ENCODE measurements at regions not wholly inside any gene's neighbourhood (a gene's known extent, or its start where the extent isn't known, plus 50 kb on each side); places are given as distances from the start of the nearest gene placed in this dataset.
"Not testable (repeated sequence)": the region's sequence is repeated elsewhere in the genome, so short reads cannot be mapped to it uniquely, and the experiment has no call there.

DNA sequence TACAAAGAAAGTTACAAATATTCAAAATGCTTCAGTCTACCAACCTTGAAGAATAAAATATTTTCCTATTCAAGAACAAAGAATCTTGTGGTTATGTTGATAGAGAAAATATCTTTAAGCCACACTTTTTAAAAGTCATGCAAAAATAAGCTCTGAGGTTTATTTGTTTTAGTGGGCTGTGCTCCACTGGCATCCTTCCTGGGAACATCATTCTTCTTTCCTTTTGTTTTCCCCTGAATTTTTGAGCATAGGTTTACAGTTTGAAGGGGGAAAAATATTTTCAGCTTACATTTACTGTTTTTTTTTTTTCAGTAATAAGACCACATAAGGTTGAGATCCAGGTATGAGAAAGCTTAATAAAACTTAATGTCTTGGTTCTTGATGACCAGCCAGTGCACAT, 72.0 kb upstream of the BACH2 start:
- Mint-ChIP-seq H3K9me3 (no peaks in the 10 kb centered on the region), H3K4me1 (peaks cover 0 to 16% (median 11%) of the 10 kb centered on the region in 4 donors), H3K27me3 (peaks cover 53% of the 10 kb centered on the region), H3K4me3 (no peak overlapping the region), H3K27ac (no peak overlapping the region), H3K36me3 (no peaks in the 10 kb centered on the region)
- Histone ChIP-seq H3K4me3 (ENCODE audit: low read depth, low read length) (no peak overlapping the region), H3K9me3 (ENCODE audit: control insufficient read depth in 2 of 2, low read length in 2 of 2) (no peaks in the 10 kb centered on the region), H3K27me3 (ENCODE audit: control insufficient read depth, insufficient read depth, low read length) (peaks cover 8% of the 10 kb centered on the region), H3K4me1 (ENCODE audit: control insufficient read depth, insufficient read depth, low read length, poor library complexity, severe bottlenecking) (no peaks in the 10 kb centered on the region), H3K27ac (ENCODE audit: insufficient read depth, low read length, poor library complexity, severe bottlenecking) (no peak overlapping the region), H3K36me3 (ENCODE audit: control insufficient read depth, insufficient read depth, low read length) (no peaks in the 10 kb centered on the region)
- ATAC-seq (ENCODE audit: low read depth in 2 of 2): no peak
- DNase-seq: no peak

DNA sequence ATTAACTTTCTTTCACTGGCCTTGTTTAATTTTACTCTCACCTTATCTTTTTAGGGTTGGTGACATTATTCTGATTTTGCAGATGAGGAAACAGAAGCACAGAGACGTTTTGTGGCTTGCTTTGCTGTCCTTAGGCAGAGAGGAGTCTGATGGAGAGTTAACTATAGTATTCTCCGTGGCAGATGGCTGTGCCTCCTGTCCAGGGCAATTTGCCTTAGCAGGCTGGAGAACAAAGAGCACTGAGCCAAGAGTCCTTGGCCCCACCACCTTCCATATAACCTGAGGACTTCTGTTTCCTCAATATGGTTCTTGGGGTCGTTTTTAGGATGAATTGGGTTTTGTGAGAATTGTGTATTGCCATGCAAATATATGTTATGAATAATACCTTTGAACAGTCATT, 71.4 kb upstream of the BACH2 start:
- Mint-ChIP-seq H3K36me3 (no peaks in the 10 kb centered on the region), H3K4me1 (peaks cover 0 to 16% (median 11%) of the 10 kb centered on the region in 4 donors), H3K27me3 (peaks cover 52% of the 10 kb centered on the region), H3K27ac (no peak overlapping the region), H3K9me3 (no peaks in the 10 kb centered on the region), H3K4me3 (no peak overlapping the region)
- peaks cover 8% of the 10 kb centered on the region for H3K27me3 ChIP-seq (ENCODE audit: control insufficient read depth, insufficient read depth, low read length)
- H3K9me3 ChIP-seq (ENCODE audit: control insufficient read depth in 2 of 2, low read length in 2 of 2): no peaks in the 10 kb centered on the region
- no peaks in the 10 kb centered on the region for H3K36me3 ChIP-seq (ENCODE audit: control insufficient read depth, insufficient read depth, low read length)
- no peak for ATAC-seq (ENCODE audit: low read depth in 2 of 2)
- H3K4me1 ChIP-seq (ENCODE audit: control insufficient read depth, insufficient read depth, low read length, poor library complexity, severe bottlenecking): no peaks in the 10 kb centered on the region
- H3K27ac ChIP-seq (ENCODE audit: insufficient read depth, low read length, poor library complexity, severe bottlenecking): no peak overlapping the region
- DNase-seq: no peak
- H3K4me3 ChIP-seq (ENCODE audit: low read depth, low read length): no peak overlapping the region

DNA sequence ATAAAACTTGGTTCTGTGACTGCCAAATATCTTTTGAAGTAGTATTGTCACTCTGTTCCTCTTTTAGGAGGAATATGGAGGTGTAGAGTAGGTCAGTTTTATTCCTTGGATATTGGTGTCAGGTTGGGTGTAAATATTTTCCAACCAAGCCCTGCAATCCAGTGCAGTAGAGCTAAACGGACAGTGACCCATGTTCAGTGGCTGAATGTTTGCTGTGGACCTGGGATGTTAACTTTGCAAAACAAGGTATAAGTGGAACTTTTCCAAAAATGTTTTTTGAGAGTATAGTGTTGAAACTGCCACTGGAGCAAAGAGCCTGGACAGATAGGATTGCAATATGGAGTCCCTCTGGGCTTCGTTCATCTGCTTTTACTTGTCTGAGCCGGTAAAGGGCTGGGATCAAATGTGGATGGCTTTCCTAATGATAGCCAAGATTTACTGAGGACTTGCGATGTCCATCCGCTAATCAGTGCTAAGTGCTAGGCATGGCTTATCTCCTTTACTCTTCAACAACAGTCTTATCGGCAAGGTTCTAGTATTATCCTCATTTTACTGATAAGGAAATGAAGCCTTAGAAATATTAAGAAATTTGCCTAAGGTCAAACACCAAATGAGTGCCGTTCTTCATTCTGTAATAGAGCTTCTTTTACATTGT, 69.0 kb upstream of the BACH2 start:
- peaks cover 30% of the 10 kb centered on the region for H3K27me3 Mint-ChIP-seq
- Histone ChIP-seq H3K27ac (ENCODE audit: insufficient read depth, low read length, poor library complexity, severe bottlenecking) (no peak overlapping the region), H3K9me3 (ENCODE audit: control insufficient read depth in 2 of 2, low read length in 2 of 2) (no peaks in the 10 kb centered on the region), H3K27me3 (ENCODE audit: control insufficient read depth, insufficient read depth, low read length) (peaks cover 5% of the 10 kb centered on the region), H3K36me3 (ENCODE audit: control insufficient read depth, insufficient read depth, low read length) (no peaks in the 10 kb centered on the region), H3K4me3 (ENCODE audit: low read depth, low read length) (no peak overlapping the region), H3K4me1 (ENCODE audit: control insufficient read depth, insufficient read depth, low read length, poor library complexity, severe bottlenecking) (no peaks in the 10 kb centered on the region)
- H3K4me1 Mint-ChIP-seq: peaks cover 0 to 16% (median 11%) of the 10 kb centered on the region in 4 donors
- ATAC-seq (ENCODE audit: low read depth in 2 of 2): no peak
- no peaks in the 10 kb centered on the region for H3K36me3 Mint-ChIP-seq
- H3K27ac Mint-ChIP-seq: peak overlapping the region in 1 of 3 donors; percentile 94
- H3K4me3 Mint-ChIP-seq: no peak overlapping the region
- no peaks in the 10 kb centered on the region for H3K9me3 Mint-ChIP-seq
- DNase-seq: no peak

DNA sequence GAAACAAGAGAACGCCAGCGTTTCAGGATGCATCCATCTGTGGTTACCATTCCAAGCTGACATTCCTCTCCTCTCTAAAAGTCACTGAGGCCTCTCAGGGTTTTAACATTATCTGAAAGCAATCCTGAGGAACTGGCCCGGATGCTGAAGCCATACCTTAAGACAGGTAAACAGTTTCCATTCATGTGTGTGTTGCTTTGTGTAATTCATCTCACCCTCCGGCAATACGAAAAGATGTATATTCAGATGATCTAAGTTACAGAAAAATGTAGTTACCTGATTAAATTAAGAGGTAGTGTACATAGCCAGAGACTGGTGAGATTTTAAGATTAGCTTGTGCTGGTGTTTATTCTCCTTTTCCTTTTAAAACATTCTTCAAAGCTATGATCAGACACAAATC, 68.4 kb upstream of the BACH2 start:
- no peak for ATAC-seq (ENCODE audit: low read depth in 2 of 2)
- Histone ChIP-seq H3K9me3 (ENCODE audit: control insufficient read depth in 2 of 2, low read length in 2 of 2) (no peaks in the 10 kb centered on the region), H3K27me3 (ENCODE audit: control insufficient read depth, insufficient read depth, low read length) (peaks cover 5% of the 10 kb centered on the region), H3K36me3 (ENCODE audit: control insufficient read depth, insufficient read depth, low read length) (no peaks in the 10 kb centered on the region), H3K27ac (ENCODE audit: insufficient read depth, low read length, poor library complexity, severe bottlenecking) (no peak overlapping the region), H3K4me1 (ENCODE audit: control insufficient read depth, insufficient read depth, low read length, poor library complexity, severe bottlenecking) (no peaks in the 10 kb centered on the region), H3K4me3 (ENCODE audit: low read depth, low read length) (no peak overlapping the region)
- Mint-ChIP-seq H3K27me3 (peaks cover 25% of the 10 kb centered on the region), H3K36me3 (no peaks in the 10 kb centered on the region), H3K9me3 (no peaks in the 10 kb centered on the region), H3K4me3 (no peak overlapping the region), H3K4me1 (peaks cover 0 to 12% (median 9%) of the 10 kb centered on the region in 4 donors), H3K27ac (peak overlapping the region in 1 of 3 donors; percentile 94)
- DNase-seq: no peak

DNA sequence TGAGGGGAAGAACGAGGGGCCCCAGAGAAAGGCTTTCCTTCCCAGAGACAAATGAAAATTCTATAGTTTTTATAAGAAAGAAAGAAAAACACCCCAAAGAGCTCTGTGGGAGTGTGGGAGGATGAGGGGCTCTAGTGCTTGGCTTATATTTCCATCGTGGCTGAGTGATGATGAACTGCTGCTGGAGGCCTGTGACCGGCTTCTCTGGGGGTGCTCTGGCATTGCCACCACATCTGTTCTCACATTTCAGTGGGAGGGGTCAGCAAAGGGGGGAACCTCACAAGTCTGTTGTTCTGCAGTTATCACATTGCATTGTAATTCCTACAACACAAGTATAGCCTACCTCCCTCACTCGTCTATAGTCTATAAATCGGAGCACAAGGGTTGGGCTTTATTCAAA, 67.6 kb upstream of the BACH2 start:
- no peak overlapping the region for H3K4me3 ChIP-seq (ENCODE audit: low read depth, low read length)
- DNase-seq (no peak), ATAC-seq (ENCODE audit: low read depth in 2 of 2) (no peak)
- Mint-ChIP-seq H3K9me3 (no peaks in the 10 kb centered on the region), H3K27ac (no peak overlapping the region), H3K27me3 (peaks cover 24% of the 10 kb centered on the region), H3K4me1 (peaks cover 0 to 8% (median 6%) of the 10 kb centered on the region in 4 donors), H3K36me3 (no peaks in the 10 kb centered on the region), H3K4me3 (no peak overlapping the region)
- H3K27ac ChIP-seq (ENCODE audit: insufficient read depth, low read length, poor library complexity, severe bottlenecking): no peak overlapping the region
- H3K9me3 ChIP-seq (ENCODE audit: control insufficient read depth in 2 of 2, low read length in 2 of 2): no peaks in the 10 kb centered on the region
- no peaks in the 10 kb centered on the region for H3K4me1 ChIP-seq (ENCODE audit: control insufficient read depth, insufficient read depth, low read length, poor library complexity, severe bottlenecking)
- H3K27me3 ChIP-seq (ENCODE audit: control insufficient read depth, insufficient read depth, low read length): peaks cover 7% of the 10 kb centered on the region
- H3K36me3 ChIP-seq (ENCODE audit: control insufficient read depth, insufficient read depth, low read length): no peaks in the 10 kb centered on the region

DNA sequence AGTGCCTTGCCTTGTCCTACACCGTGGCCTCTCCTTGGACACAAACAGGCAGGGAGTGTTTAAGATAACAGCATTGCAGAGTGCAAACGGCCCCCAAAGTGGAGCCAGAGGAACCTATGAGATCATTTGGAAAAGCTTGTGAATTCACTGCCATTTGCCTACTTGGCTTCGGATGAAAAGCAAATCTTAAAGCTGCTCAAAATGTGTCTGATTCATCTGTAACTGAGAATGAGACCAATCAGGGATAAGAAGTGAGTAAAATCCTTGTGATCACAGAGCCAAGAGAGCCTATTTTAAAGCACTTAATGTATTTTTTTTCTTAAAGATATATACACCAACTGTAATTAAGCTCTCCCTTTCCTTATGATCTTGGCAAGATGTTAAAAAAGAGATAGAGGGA, 65.7 kb upstream of the BACH2 start:
- no peak overlapping the region for H3K27ac ChIP-seq (ENCODE audit: insufficient read depth, low read length, poor library complexity, severe bottlenecking)
- no peak for ATAC-seq (ENCODE audit: low read depth in 2 of 2)
- no peak for DNase-seq
- no peak overlapping the region for H3K27ac Mint-ChIP-seq
- no peaks in the 10 kb centered on the region for H3K9me3 ChIP-seq (ENCODE audit: control insufficient read depth in 2 of 2, low read length in 2 of 2)
- H3K27me3 Mint-ChIP-seq: peaks cover 16% of the 10 kb centered on the region
- no peaks in the 10 kb centered on the region for H3K4me1 Mint-ChIP-seq
- peaks cover 5% of the 10 kb centered on the region for H3K27me3 ChIP-seq (ENCODE audit: control insufficient read depth, insufficient read depth, low read length)
- H3K36me3 Mint-ChIP-seq: no peaks in the 10 kb centered on the region
- H3K4me3 ChIP-seq (ENCODE audit: low read depth, low read length): no peak overlapping the region
- no peaks in the 10 kb centered on the region for H3K36me3 ChIP-seq (ENCODE audit: control insufficient read depth, insufficient read depth, low read length)
- H3K4me1 ChIP-seq (ENCODE audit: control insufficient read depth, insufficient read depth, low read length, poor library complexity, severe bottlenecking): no peaks in the 10 kb centered on the region
- H3K9me3 Mint-ChIP-seq: no peaks in the 10 kb centered on the region
- no peak overlapping the region for H3K4me3 Mint-ChIP-seq

DNA sequence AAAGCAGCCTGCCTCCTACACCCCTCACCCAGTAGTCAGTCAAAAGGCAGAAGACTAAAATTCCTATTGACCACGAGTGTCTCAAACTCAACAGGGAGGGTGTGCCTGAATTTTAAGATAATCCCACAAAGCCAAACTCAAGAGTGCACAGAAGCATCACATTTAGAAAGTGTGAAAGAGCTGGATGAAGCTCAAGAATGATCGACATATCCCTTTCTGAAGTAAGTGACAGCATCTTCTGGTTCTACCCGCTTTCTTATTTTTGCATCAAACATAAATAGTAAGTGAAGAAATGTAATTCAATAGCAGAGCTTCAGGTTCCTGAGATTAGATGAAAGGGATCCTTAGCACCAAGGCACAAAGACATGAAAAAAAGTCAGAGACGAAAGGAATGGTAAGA, 64.5 kb upstream of the BACH2 start:
- Histone ChIP-seq H3K4me1 (ENCODE audit: control insufficient read depth, insufficient read depth, low read length, poor library complexity, severe bottlenecking) (no peaks in the 10 kb centered on the region), H3K36me3 (ENCODE audit: control insufficient read depth, insufficient read depth, low read length) (no peaks in the 10 kb centered on the region), H3K27me3 (ENCODE audit: control insufficient read depth, insufficient read depth, low read length) (peaks cover 5% of the 10 kb centered on the region), H3K27ac (ENCODE audit: insufficient read depth, low read length, poor library complexity, severe bottlenecking) (no peak overlapping the region), H3K4me3 (ENCODE audit: low read depth, low read length) (no peak overlapping the region), H3K9me3 (ENCODE audit: control insufficient read depth in 2 of 2, low read length in 2 of 2) (no peaks in the 10 kb centered on the region)
- ATAC-seq (ENCODE audit: low read depth in 2 of 2): no peak
- Mint-ChIP-seq H3K4me1 (no peaks in the 10 kb centered on the region), H3K36me3 (no peaks in the 10 kb centered on the region), H3K27me3 (peaks cover 19% of the 10 kb centered on the region), H3K9me3 (no peaks in the 10 kb centered on the region), H3K4me3 (no peak overlapping the region), H3K27ac (no peak overlapping the region)
- DNase-seq: no peak

DNA sequence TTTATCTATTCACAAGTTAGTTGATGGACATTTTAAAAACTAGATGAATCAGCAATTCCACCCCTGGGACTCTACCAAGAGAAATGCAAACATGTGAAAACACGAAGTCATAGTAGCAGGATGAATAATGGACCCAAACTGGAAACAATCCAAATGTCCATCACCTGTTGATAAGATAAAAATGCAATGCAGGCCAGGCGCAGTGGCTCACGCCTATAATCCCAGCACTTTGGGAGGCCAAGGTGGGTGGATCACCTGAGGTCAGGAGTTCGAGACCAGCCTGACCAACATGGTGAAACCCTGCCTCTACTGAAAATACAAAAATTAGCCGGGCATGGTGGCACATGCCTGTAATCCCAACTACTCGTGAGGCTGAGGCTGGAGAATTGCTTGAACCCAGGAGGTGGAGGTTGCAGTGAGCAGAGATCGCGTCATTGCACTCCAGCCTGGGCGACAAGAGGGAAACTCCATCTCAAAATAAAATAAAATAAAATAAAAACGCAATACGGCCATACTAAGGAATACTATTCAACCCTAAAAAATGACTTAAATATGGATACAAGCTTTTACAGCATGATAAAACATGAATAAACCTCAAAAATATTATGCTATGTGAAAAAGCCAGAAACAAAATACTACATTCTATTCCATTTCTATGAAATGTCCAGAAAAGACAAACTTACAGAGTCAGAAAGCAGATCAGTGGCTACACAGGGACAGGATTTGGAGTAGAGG, 61.6 kb upstream of the BACH2 start:
- H3K36me3 ChIP-seq (ENCODE audit: control insufficient read depth, insufficient read depth, low read length); H3K4me3 Mint-ChIP-seq; H3K4me1 Mint-ChIP-seq; H3K27ac ChIP-seq (ENCODE audit: insufficient read depth, low read length, poor library complexity, severe bottlenecking); ATAC-seq (ENCODE audit: low read depth in 2 of 2); H3K36me3 Mint-ChIP-seq; H3K9me3 ChIP-seq (ENCODE audit: control insufficient read depth in 2 of 2, low read length in 2 of 2); DNase-seq; H3K4me3 ChIP-seq (ENCODE audit: low read depth, low read length); H3K27ac Mint-ChIP-seq; H3K4me1 ChIP-seq (ENCODE audit: control insufficient read depth, insufficient read depth, low read length, poor library complexity, severe bottlenecking); H3K27me3 ChIP-seq (ENCODE audit: control insufficient read depth, insufficient read depth, low read length); H3K9me3 Mint-ChIP-seq: not testable (repeated sequence)
- H3K27me3 Mint-ChIP-seq: peaks cover 17% of the 10 kb centered on the region
